Chondrocyte (in vitro differentiated cells): ENCODE measurements at regions not wholly inside any gene's neighbourhood (a gene's known extent, or its start where the extent isn't known, plus 50 kb on each side); places are given as distances from the start of the nearest gene placed in this dataset.
A peak's percentile ranks its signal among the peaks of the same experiment; 100 is the strongest.

ENCODE experiments used
- DNase-seq: peaks from one replicate; pipeline ENCODE4 v3.0.0; 2021; ENCODE audit warnings: mixed read lengths, low spot score
- H3K27ac Mint-ChIP-seq: one replicate; pipeline ENCODE4 v1.8.0; 2021; ENCODE audit warnings: mild to moderate bottlenecking, moderate library complexity, mixed read lengths; ENCODE audit not compliant: unreplicated experiment
- H3K27me3 Mint-ChIP-seq: 2 replicates; pipeline ENCODE4 v1.8.0; 2021; ENCODE audit warnings: low read depth, mixed read lengths
- H3K36me3 Mint-ChIP-seq: 2 replicates; pipeline ENCODE4 v1.8.0; 2021; ENCODE audit warnings: low read depth, mixed read lengths
- H3K4me1 Mint-ChIP-seq: 2 replicates; pipeline ENCODE4 v1.8.0; 2021; ENCODE audit warnings: low read depth, mild to moderate bottlenecking, mixed read lengths
- H3K4me3 Mint-ChIP-seq: one replicate; pipeline ENCODE4 v1.8.0; 2021; ENCODE audit warnings: mild to moderate bottlenecking, moderate library complexity, mixed read lengths; ENCODE audit not compliant: unreplicated experiment
- H3K9me3 Mint-ChIP-seq: 2 replicates; pipeline ENCODE4 v1.8.0; 2021; ENCODE audit warnings: low read depth, mixed read lengths
- TF ChIP-seq, protein P1 (sequence below): fragments of 200-600 bp; sonication (generic); IDR thresholded peaks from 2 replicates; pipeline ENCODE4 v1.5.0; 2021; ENCODE audit warnings: antibody characterized with exemption, mild to moderate bottlenecking, moderate library complexity

DNA sequence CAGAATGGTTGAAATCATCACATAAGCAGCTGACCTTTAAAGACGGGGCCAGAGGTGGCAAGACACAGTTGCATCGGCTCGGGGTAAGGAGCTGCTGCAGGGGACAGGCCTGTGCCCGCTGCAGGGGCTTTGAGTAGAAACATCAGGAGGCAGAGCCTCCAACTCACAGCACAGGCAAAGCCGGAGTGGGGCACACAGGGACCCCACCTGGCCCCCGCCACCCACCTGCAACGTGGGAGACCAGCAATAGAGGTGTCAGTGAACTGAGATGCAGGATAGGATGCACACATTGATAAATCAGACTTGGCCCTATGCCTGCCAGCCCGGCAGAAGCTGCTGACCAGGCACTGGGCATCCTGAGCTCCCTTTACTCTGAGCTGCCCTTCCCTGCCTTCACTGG, 257.2 kb downstream of the NPHP4 start:
- Mint-ChIP-seq H3K9me3 (peaks cover 2% of the 10 kb centered on the region), H3K36me3 (no peaks in the 10 kb centered on the region), H3K27me3 (peaks cover 2% of the 10 kb centered on the region), H3K4me1 (no peaks in the 10 kb centered on the region), H3K4me3 (no peak overlapping the region), H3K27ac (no peak overlapping the region)
- TF ChIP-seq, protein P1, sequence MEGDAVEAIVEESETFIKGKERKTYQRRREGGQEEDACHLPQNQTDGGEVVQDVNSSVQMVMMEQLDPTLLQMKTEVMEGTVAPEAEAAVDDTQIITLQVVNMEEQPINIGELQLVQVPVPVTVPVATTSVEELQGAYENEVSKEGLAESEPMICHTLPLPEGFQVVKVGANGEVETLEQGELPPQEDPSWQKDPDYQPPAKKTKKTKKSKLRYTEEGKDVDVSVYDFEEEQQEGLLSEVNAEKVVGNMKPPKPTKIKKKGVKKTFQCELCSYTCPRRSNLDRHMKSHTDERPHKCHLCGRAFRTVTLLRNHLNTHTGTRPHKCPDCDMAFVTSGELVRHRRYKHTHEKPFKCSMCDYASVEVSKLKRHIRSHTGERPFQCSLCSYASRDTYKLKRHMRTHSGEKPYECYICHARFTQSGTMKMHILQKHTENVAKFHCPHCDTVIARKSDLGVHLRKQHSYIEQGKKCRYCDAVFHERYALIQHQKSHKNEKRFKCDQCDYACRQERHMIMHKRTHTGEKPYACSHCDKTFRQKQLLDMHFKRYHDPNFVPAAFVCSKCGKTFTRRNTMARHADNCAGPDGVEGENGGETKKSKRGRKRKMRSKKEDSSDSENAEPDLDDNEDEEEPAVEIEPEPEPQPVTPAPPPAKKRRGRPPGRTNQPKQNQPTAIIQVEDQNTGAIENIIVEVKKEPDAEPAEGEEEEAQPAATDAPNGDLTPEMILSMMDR: no peak
- DNase-seq: peak; percentile 72

DNA sequence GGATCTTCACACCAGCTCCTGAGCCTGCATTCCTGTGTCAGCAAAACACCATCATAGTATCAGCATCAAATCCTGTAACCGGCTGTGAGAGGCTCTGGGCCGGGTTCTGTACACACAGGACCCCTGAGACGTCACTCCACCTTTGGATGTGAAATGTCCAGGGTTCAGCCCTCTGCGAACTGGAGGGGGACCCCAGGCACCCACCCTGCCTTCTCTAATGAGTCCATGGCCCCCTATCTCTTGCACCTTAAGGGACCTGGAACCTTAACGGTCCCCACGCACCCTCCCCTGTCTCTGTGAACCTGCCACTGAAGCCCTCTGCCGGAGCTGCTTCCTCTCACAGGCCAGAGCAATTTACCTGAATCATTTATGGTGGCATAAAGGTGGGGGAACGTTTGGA, 257.8 kb downstream of the NPHP4 start:
- Mint-ChIP-seq H3K36me3 (no peaks in the 10 kb centered on the region), H3K4me3 (no peak overlapping the region), H3K27ac (no peak overlapping the region), H3K9me3 (peaks cover 2% of the 10 kb centered on the region), H3K27me3 (peaks cover 6% of the 10 kb centered on the region), H3K4me1 (no peaks in the 10 kb centered on the region)
- peak; percentile 40 for DNase-seq
- TF ChIP-seq, protein P1: no peak

DNA sequence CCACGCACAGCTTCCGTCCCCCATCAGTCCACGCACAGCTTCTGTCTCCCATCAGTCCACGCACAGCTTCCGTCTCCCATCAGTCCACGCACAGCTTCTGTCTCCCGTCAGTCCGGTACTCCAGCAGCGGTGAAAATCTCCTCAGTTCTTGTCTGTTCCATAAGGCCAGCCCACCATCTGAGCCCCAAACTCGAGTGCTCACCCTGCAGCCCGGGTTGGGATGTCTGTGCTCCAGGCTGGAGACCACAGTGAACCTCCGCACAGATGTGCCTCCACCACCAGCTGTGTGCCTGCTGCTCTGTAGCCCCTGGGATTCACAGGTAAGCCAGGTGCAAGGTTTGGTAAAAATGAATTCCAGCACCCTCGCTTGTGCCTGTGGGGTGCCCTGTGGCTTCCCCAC, 258.6 kb downstream of the NPHP4 start:
- Mint-ChIP-seq H3K4me3 (no peak overlapping the region), H3K36me3 (no peaks in the 10 kb centered on the region), H3K4me1 (no peaks in the 10 kb centered on the region), H3K9me3 (peaks cover 2% of the 10 kb centered on the region), H3K27ac (no peak overlapping the region), H3K27me3 (peaks cover 7% of the 10 kb centered on the region)
- TF ChIP-seq, protein P1: no peak
- peak; percentile 66 for DNase-seq

DNA sequence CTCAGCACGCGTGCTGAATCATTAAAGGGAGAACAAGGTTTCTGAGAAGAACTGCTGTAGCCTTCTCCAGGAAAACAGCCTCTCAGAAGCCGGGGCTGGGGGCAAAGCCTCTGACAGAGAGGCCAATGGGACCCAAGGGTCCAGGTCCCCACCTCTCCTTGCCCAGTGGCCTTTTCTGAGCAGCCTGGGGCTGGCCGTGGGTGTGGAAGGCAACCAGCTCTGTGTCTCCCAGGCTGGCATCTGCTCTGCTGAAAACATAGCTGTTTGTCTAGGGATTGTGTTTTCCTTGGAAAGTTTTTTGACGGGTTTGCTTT, 261.2 kb downstream of the NPHP4 start:
- DNase-seq: peak; percentile 36
- H3K27me3 Mint-ChIP-seq: peaks cover 7% of the 10 kb centered on the region
- TF ChIP-seq, protein P1: no peak
- H3K4me3 Mint-ChIP-seq: no peak overlapping the region
- no peak overlapping the region for H3K27ac Mint-ChIP-seq
- no peaks in the 10 kb centered on the region for H3K36me3 Mint-ChIP-seq
- no peaks in the 10 kb centered on the region for H3K4me1 Mint-ChIP-seq
- H3K9me3 Mint-ChIP-seq: no peaks in the 10 kb centered on the region

DNA sequence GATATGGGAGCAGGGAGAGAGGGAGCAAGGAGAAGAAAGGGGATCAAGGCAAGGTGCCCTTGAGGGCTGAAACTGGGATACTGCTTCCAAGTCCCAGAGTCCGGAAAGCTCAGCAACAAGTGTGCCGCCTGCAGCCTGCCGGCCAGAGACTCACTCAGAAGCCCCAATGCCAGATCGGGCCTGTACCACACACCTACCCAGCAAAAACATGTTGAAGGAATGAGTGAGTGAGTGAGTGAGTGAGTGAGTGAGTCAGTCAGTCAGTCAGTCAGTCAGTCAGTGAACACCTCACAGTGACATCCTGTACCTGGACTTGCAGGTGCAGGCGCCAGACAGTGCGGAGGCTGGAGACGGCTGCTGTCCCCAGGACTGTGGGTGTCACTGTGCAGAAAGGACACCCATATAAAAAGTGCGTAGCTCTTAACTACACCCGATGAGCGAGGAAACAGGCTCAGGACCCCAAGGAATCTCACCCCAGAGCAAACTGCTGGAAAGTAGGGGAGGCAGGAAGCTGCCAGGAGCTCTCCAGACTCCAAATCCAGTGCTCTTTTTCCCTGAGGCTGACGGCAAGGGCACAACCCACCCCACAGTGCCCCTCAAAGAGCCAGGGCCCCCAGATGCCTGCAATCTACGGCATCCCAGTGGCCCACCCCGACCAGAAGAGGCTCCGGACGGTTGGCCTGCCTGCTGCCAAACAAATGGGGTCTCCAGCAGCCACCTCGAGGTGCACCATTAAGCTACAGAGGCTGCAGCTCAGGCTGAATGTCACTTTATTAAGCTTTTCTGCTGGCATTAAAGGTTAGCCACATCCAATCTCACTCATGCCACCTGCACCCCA, 261.7 kb downstream of the NPHP4 start:
- Mint-ChIP-seq H3K27ac (no peak overlapping the region), H3K9me3 (no peaks in the 10 kb centered on the region), H3K4me1 (no peaks in the 10 kb centered on the region), H3K27me3 (peaks cover 7% of the 10 kb centered on the region), H3K4me3 (no peak overlapping the region), H3K36me3 (no peaks in the 10 kb centered on the region)
- TF ChIP-seq, protein P1: no peak
- peak; percentile 69 for DNase-seq
